GM12878 (cell line): ENCODE measurements at regions not wholly inside any gene's neighbourhood (a gene's known extent, or its start where the extent isn't known, plus 50 kb on each side); places are given as distances from the start of the nearest gene placed in this dataset.

ENCODE experiments used
- EZH2 ChIP-seq: IDR thresholded peaks from 2 replicates; pipeline ENCODE4 v1.6.1; 2012; ENCODE audit warnings: low read depth, mild to moderate bottlenecking, control low read depth, inconsistent platforms, low read length, borderline replicate concordance; ENCODE audit not compliant: control insufficient read depth
- GABPA ChIP-seq: IDR thresholded peaks from 2 replicates; pipeline ENCODE4 v1.6.1; 2014; ENCODE audit warnings: antibody characterized with exemption, low read depth, mild to moderate bottlenecking, inconsistent platforms
- GATAD2B ChIP-seq: fragments of 450-650 bp; conservative IDR thresholded peaks from 2 replicates; pipeline ENCODE4 v1.6.1; 2017; ENCODE audit warnings: low read depth, mild to moderate bottlenecking, moderate library complexity
- HDAC2 ChIP-seq: fragments of 200-600 bp; sonication (generic); IDR thresholded peaks from 2 replicates; pipeline ENCODE4 v1.6.1; 2017
- HSF1 ChIP-seq: fragments of 150-350 bp; IDR thresholded peaks from 2 replicates; pipeline ENCODE4 v1.6.1; 2014; ENCODE audit warnings: mild to moderate bottlenecking, low read depth, low read length
- MEF2A ChIP-seq: IDR thresholded peaks from 2 replicates; pipeline ENCODE4 v1.6.1; 2011; ENCODE audit warnings: low read depth, mild to moderate bottlenecking, low read length, moderate library complexity; ENCODE audit not compliant: insufficient read depth
- PBX3 ChIP-seq: IDR thresholded peaks from 2 replicates; pipeline ENCODE4 v1.6.1; 2011; ENCODE audit warnings: mild to moderate bottlenecking, low read depth, low read length, moderate library complexity; ENCODE audit not compliant: insufficient replicate concordance
- POLR2A ChIP-seq: IDR thresholded peaks from 2 replicates; pipeline ENCODE4 v1.6.1; 2011; ENCODE audit warnings: low read depth, mild to moderate bottlenecking, low read length
- REST ChIP-seq: IDR thresholded peaks from 2 replicates; pipeline ENCODE4 v1.6.1; 2012; ENCODE audit warnings: mild to moderate bottlenecking, low read depth, low read length
- SP1 ChIP-seq: IDR thresholded peaks from one replicate; pipeline ENCODE4 v1.6.1; 2011; ENCODE audit warnings: low read depth, low read length
- SRF ChIP-seq, 2 experiments: IDR thresholded peaks; 2 replicates each; pipeline ENCODE4 v1.6.1; 2011; ENCODE audit warnings: low read depth in 2 of 2, low read length in 2 of 2, mild to moderate bottlenecking in 1 of 2, moderate library complexity in 1 of 2
- STAT1 ChIP-seq: fragments of 450-650 bp; conservative IDR thresholded peaks from 2 replicates; pipeline ENCODE4 v1.6.1; 2014; ENCODE audit warnings: antibody characterized with exemption, mild to moderate bottlenecking
- TBL1XR1 ChIP-seq: IDR thresholded peaks from 2 replicates; pipeline ENCODE4 v1.6.1; 2012; ENCODE audit warnings: low read depth, low read length, improper control_type of control experiment
- TCF7 ChIP-seq: IDR thresholded peaks from 2 replicates; pipeline ENCODE4 v1.6.1; 2014; ENCODE audit warnings: antibody characterized with exemption, borderline replicate concordance
- ZNF207 ChIP-seq: fragments of 450-650 bp; IDR thresholded peaks from 2 replicates; pipeline ENCODE4 v1.6.1; 2014; ENCODE audit warnings: antibody characterized with exemption, mild to moderate bottlenecking, borderline replicate concordance
- ZNF384 ChIP-seq: IDR thresholded peaks from 2 replicates; pipeline ENCODE4 v1.6.1; 2012; ENCODE audit warnings: low read depth, mild to moderate bottlenecking, low read length, improper control_type of control experiment, borderline replicate concordance
- TF ChIP-seq, protein P1 (sequence below): fragments of 450-650 bp; IDR thresholded peaks from 2 replicates; pipeline ENCODE4 v1.6.1; 2018; ENCODE audit warnings: borderline replicate concordance, mild to moderate bottlenecking; ENCODE audit not compliant: partially characterized antibody
- TF ChIP-seq, protein P2 (sequence below): fragments of 450-650 bp; IDR thresholded peaks from 2 replicates; pipeline ENCODE4 v1.6.1; 2018; ENCODE audit warnings: mild to moderate bottlenecking, low read depth, moderate library complexity; ENCODE audit not compliant: partially characterized antibody

DNA sequence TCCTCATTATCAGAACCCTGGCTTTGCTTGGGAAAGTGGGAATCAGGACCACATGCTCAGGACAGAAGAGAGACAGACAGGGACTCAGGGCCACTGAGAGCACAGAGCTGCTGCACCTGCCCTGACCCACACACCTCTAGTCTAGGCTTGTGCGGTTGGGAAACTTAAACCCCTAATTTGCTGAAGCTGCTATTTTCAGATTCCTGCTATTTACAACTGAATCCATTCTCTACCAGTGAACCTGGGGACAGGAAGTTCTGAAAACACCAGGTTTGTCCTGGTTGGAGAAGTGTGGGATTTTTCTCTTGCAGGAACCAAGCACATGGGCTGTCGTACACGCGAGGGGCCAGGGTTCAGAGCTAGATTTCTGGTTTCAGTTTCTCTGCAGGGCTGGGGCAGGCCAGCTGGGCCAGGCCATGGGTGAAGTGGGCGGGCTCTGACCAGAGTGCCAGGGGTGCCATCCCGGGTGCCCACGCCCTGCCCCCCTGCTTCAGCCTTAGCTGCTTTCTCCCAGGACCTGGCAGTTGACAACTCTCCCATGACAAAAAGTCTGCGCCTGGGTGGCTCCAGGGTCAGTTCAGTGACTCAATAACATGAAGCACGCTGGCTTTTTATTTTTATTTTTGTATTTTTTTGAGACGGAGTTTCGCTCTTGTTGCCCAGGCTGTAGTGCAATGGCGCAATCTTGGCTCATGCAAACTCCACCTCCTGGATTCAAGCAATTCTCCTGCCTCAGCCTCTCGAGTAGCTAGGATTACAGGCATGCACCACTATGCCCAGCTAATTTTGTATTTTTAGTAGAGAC is 51.3 kb upstream of the SLC1A4 start (continued):
- TF ChIP-seq, protein P1, sequence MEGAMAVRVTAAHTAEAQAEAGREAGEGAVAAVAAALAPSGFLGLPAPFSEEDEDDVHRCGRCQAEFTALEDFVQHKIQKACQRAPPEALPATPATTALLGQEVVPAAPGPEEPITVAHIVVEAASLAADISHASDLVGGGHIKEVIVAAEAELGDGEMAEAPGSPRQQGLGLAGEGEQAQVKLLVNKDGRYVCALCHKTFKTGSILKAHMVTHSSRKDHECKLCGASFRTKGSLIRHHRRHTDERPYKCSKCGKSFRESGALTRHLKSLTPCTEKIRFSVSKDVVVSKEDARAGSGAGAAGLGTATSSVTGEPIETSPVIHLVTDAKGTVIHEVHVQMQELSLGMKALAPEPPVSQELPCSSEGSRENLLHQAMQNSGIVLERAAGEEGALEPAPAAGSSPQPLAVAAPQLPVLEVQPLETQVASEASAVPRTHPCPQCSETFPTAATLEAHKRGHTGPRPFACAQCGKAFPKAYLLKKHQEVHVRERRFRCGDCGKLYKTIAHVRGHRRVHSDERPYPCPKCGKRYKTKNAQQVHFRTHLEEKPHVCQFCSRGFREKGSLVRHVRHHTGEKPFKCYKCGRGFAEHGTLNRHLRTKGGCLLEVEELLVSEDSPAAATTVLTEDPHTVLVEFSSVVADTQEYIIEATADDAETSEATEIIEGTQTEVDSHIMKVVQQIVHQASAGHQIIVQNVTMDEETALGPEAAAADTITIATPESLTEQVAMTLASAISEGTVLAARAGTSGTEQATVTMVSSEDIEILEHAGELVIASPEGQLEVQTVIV: no peak
- no peak for TF ChIP-seq HSF1
- peak; percentile 49 for TF ChIP-seq SP1
- TF ChIP-seq SRF (IDR thresholded peaks at IDR 0.05; ENCODE audit: low read depth in 2 of 2, low read length in 2 of 2): no peak
- TF ChIP-seq, protein P2, sequence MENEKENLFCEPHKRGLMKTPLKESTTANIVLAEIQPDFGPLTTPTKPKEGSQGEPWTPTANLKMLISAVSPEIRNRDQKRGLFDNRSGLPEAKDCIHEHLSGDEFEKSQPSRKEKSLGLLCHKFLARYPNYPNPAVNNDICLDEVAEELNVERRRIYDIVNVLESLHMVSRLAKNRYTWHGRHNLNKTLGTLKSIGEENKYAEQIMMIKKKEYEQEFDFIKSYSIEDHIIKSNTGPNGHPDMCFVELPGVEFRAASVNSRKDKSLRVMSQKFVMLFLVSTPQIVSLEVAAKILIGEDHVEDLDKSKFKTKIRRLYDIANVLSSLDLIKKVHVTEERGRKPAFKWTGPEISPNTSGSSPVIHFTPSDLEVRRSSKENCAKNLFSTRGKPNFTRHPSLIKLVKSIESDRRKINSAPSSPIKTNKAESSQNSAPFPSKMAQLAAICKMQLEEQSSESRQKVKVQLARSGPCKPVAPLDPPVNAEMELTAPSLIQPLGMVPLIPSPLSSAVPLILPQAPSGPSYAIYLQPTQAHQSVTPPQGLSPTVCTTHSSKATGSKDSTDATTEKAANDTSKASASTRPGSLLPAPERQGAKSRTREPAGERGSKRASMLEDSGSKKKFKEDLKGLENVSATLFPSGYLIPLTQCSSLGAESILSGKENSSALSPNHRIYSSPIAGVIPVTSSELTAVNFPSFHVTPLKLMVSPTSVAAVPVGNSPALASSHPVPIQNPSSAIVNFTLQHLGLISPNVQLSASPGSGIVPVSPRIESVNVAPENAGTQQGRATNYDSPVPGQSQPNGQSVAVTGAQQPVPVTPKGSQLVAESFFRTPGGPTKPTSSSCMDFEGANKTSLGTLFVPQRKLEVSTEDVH: no peak
- peak; percentile 53; the same call in 1 of the 2 replicates for TF ChIP-seq MEF2A
- no peak for TF ChIP-seq REST
- TF ChIP-seq POLR2A: peak; percentile 60
- no peak for TF ChIP-seq HDAC2
- TF ChIP-seq GATAD2B: peak; percentile 98
- TF ChIP-seq EZH2: no peak
- 0 out of 2 replicates have a peak, but pooled peaks have one; percentile 14 for TF ChIP-seq STAT1
- no peak for TF ChIP-seq GABPA
- TF ChIP-seq ZNF384: no peak
- no peak for TF ChIP-seq ZNF207
- peak; percentile 48; the same call in 1 of the 2 replicates for TF ChIP-seq TBL1XR1
- peak; percentile 46 for TF ChIP-seq PBX3
- no peak for TF ChIP-seq TCF7
